HG03354 (cell line): ENCODE measurements at regions not wholly inside any gene's neighbourhood (a gene's known extent, or its start where the extent isn't known, plus 50 kb on each side); places are given as distances from the start of the nearest gene placed in this dataset.

Source experiments
- ATAC-seq: cut with Tn5 transposase; IDR thresholded peaks from one replicate; pipeline ENCODE4 v1.9.1; 2021; ENCODE audit warnings: mild to moderate bottlenecking; ENCODE audit not compliant: unreplicated experiment, poor library complexity, severe bottlenecking

GRCh38 chr2:57899898-57900297 lies 146.7 kb upstream of the VRK2 start:
- no peak for ATAC-seq

DNA sequence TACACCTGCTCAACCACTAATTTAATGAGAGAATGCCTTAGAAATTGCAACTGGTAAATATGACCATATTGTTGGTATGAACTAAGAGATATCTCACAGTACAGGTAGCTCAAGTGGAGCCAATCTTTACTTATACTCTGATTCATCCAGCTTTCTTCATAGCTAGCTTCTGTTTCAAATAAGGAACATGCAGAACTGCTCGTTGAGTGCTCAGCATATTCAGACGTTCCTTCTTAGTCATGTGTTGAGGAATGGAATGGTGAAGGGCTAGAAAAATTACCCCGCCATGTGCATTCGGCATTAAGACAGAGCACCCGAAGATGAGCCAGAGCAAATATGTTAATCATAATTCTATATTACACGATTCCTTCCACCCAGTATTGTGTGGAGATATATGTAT lies 144.0 kb upstream of the VRK2 start:
- no peak for ATAC-seq

GRCh38 chr2:57906152-57906732 lies 140.4 kb upstream of the VRK2 start:
- peak; percentile 73 for ATAC-seq

DNA sequence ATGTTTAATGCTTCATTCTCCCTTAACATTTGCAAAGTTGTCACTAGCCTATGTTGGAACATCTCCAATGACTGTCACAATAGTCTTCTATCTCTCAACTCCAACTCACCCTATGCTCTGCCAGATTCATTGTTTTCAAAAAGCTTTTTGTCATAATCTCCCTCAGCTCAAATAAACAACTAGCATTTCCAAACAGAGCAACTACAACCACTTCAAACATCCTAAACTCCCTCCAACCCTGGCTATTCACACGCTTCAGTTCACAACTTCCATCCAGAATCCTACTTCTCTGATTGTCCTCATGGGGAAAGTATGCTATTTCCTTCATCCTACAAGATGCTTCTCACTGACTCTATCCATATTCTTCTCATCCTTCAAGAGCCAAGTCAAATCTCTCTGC lies 139.2 kb upstream of the VRK2 start:
- no peak for ATAC-seq

DNA sequence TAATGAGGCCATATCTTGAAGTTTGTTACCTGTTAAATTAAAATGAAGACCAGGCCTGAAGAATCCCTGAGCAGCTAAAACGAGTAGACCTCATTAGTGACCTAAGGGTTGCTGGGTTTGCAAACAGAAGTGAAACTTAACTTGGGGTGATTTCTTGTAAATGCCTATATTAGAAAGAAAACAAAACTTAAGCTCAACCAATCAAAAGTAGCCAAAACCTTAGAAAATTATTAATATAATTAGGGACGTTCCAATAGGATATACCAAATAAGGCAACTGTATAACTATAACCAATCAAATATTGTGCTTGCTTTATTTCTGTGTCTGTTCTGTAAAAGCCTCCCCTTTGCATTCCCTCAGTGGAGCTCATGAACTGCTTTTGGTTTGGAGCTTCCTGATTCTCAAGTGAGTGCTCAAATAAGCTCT lies 137.9 kb upstream of the VRK2 start:
- peak; percentile 89 for ATAC-seq

DNA sequence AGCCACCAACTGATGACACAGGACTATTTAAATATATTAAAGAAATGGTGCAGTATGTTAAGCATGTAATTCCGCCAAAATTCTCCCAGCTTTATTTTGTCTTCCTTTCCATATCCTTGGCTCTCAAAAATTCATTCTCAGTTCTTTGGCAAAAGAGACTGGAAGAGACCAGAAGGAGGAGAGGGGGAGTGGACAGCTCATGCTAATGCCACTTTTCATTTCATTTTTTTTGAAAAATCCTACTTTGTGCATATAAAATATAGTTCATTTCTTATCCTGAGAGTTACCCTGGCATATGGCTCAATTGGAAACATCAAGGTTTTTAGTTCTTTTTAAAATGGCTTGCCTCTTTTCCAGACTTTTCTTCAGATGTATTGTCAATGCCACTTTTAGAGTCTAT lies 128.5 kb upstream of the VRK2 start:
- no peak for ATAC-seq

DNA sequence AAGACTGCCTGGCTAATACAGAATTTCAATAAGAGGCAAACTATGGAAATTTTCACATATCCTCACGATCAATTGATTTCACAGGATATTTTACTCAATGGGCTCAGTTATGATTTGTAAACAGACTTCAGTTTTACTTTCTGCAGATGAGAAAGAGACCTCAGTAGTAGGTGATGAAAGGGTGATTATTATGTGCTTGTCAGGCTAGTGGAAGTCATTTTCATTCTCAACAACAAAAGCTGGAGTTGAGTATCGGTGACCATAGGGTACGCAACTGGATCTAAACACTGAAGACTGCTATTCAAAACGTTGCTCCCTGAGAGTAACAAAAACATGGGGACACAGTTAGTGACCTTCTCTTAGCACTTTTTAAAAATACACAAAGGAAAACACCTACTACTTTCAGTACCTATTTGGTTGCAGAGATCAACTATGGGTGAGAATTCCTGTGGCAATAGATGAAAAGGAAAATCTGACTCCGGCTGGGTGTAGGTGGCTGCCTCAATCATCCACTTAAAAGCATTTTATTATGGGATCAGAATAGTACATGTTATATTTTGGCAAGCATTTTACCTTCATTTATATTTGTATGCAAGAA lies 126.2 kb upstream of the VRK2 start:
- no peak for ATAC-seq

DNA sequence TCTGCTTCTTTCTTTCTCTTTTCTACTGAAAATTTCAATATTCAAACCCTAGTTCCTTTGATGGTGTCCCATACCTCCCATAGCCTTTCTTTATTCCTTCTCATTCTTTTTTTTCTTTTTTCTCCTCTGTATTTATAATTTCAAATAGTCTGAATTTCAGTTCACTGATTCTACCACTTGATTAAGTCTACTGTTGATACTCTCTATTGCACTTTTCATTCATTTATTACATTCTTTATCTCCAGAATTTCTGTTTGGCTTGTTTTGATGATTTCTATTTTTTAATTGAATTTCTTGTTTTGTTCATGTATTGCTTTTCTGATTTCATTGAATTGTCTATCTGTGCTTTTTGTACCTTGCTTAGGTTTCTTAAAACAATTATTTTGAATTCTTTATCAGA lies 111.9 kb upstream of the VRK2 start:
- ATAC-seq: no peak

GRCh38 chr2:57936216-57936615 lies 110.4 kb upstream of the VRK2 start:
- ATAC-seq: no peak

DNA sequence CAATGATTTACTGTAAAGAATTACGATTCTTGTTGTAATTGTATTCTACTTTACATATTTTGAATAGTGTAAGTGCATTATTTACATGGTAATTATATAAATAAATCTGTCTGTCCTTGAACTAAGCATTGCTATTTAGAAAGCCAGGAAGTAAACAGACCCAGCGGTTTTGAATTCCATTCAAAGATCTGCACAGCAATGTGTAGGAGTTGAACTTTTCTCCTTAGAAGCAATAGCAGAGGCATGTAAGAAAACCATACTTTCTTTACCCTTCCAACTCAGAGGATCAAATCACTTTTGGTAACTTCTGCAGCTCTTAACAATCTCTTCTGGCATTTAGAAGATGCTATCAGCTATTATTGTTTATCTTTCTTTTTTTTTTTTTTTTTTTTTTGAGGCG lies 109.2 kb upstream of the VRK2 start:
- ATAC-seq: no peak

- ATAC-seq: no peak
Measured at GRCh38 chr2:57941816-57942215, 104.8 kb upstream of the VRK2 start.

- ATAC-seq: no peak
Measured at GRCh38 chr2:57943315-57943714, 103.3 kb upstream of the VRK2 start.

GRCh38 chr2:57947398-57947797 lies 99.2 kb upstream of the VRK2 start:
- no peak for ATAC-seq

- no peak for ATAC-seq
Measured at GRCh38 chr2:57954020-57954419, 92.6 kb upstream of the VRK2 start.

DNA sequence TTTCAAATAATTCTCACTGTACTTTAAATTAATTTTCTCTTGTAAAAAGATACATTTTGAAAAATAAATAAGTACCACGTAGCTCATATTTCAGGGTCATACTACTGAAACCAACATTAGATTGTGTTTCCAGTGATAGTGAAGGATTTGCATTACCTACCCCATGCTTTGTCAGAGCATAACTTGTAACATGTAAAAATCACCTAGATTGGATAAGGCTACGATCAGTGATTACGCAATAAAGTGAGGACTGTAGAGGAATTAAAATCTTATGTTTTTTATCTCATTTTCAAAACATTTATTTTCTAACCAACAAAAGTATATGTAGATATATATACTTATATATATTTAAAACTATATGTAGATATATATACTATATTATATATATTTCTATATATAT lies 89.4 kb upstream of the VRK2 start:
- ATAC-seq: no peak

DNA sequence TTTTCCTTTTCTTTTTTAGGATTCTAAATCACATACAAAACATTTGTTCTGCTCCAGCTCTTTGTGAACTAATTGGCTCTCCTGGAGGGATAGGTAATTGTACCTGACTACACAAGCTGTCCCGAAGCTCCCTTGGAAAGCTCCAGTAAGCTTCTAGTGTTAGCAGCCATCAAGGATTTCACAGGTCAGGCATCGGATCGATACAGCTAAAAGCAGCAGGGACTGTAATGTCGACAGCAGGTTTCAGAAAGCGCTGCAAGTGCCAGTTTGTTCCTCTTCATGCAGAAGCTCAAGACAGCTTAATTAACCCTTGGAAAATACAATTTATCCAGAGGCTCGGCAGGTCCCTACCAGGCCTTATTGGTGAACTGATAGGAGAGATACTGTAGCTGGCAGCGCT lies 87.2 kb upstream of the VRK2 start:
- no peak for ATAC-seq

DNA sequence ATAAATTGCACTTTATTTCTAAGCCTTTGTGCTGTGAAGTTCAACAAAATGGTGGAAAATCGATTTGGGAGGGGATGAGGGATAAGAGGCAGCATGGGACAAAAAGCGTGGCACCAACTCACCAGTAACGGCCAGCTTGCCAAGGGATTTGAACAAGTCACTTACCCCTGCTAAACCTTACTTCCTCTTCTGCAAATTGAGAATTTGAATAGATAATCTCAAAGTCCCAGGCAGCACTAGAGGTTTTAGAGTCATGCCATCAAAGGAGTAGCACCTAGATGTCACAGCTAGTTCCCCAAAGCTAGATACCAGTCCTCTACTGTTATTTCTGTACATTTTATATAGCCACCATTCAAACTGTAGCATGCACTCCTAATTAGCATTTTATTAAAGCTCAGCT lies 83.7 kb upstream of the VRK2 start:
- no peak for ATAC-seq

GRCh38 chr2:57965219-57965618 lies 81.4 kb upstream of the VRK2 start:
- no peak for ATAC-seq

DNA sequence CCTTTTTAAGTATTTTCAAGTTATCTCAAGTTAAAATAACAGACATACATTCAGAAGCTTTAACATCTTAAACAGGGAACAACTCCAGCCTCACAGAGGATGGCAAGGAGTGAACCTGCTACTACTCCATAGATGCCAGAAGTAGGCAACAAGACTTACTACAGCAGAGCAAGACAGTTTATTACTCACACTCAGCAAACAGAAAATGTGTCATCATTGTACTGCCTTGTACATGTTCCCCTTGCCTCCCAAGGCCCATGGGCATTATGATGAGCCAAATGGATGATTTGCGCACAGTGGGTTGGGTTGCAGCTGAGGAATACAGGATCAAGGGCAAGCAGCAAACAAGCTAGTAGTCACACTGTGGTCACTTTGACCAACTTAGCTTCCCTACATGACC lies 80.6 kb upstream of the VRK2 start:
- no peak for ATAC-seq

GRCh38 chr2:57973621-57974186 lies 72.9 kb upstream of the VRK2 start:
- ATAC-seq: no peak

DNA sequence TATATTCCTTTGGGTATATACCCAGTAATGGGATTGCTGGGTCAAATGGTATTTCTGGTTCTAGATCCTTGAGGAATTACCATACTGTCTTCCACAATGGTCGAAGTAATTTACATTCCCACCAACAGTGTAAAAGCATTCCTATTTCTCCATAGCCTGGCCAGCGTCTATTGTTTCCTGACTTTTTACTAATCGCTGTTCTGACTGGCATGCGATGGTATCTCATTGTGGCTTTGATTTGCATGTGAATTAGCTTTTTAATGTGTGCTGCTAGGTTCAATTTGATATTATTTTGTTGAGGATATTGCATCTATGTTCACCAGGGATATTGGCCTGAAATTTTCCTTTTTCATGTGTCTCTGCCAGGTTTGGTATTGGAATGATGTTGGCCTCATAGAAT lies 67.4 kb upstream of the VRK2 start:
- ATAC-seq: no peak
